ENCODE measurements at regions not wholly inside any gene's neighbourhood (a gene's known extent, or its start where the extent isn't known, plus 50 kb on each side); places are given as distances from the start of the nearest gene placed in this dataset.
"Not testable (repeated sequence)": the region's sequence is repeated elsewhere in the genome, so short reads cannot be mapped to it uniquely, and the experiment has no call there.

DNA sequence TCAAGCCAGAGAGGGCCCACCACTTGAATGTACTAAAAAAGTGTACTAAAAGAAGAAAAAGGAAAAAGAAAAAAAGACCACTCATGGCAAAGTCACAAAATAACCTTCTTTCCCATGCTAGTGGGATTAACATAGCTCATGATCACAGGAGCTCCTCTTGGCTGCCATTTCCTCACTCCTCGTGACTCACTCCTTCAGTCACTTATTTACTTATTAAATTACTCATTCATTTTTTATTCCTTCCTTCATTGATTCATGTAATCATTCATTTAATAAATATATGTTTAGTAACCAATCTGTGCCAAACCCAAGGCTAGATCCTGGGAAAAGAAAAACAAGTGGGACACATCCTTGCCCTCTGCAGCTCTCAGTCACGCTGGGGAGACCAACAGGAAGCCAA is 300.5 kb downstream of the INSIG2 start:
- DNase-seq (ENCODE audit: extremely low read depth in 1 of 11, low read depth in 9 of 11, low spot score in 4 of 11), result no peak

DNA sequence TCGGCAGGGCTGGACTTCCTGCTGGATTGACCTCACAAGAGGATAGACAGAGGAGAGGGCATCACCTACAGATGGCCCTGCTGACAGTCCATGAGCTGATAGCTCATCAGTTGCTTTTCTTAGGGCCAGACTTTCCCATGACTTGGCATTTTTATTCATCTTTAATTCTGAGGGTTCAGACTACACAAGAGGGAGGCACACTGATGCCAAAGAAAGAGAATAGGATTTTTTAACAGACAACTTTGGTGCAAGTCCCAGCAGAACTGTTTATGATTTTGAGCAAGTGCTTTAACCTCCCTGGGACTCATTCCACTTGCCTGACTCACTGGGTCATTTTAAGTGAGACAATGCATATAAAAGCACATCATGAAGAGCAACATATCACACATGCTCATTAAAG is 299.2 kb downstream of the INSIG2 start:
- DNase-seq (ENCODE audit: extremely low read depth in 1 of 11, low read depth in 9 of 11, low spot score in 4 of 11), result no peak

DNA sequence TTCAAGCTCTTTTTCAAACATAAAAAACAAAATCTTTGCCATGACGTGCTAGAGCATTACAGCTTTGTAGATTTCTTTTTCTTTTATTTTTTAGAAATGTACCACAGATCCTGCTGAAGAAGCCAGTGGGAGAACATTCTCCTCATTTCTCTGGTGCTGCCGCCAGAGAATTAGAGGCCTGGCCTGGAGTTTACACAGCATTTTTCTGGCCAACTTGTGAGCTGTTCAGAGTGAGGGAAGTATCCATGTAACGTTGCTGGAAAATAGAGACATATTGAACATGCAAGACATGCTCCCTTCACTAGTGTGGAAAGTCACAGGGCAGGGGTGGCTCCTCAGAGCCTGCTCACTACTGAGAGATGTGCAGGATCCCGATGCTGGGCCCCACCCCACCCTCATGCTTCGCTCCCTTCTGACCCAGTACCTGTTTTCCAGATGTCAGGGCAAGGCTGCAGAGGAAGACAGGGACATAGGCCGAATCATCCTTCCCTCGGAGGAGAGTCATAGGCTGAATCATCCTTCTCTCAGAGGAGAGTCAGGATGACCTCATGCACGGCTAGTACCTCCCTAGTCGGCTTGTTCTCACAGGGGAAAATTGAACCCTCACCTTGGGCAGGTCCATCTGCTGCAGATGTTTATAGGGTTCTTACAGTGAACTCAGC is 298.5 kb downstream of the INSIG2 start:
- no peak for DNase-seq (ENCODE audit: extremely low read depth in 1 of 11, low read depth in 9 of 11, low spot score in 4 of 11)

DNA sequence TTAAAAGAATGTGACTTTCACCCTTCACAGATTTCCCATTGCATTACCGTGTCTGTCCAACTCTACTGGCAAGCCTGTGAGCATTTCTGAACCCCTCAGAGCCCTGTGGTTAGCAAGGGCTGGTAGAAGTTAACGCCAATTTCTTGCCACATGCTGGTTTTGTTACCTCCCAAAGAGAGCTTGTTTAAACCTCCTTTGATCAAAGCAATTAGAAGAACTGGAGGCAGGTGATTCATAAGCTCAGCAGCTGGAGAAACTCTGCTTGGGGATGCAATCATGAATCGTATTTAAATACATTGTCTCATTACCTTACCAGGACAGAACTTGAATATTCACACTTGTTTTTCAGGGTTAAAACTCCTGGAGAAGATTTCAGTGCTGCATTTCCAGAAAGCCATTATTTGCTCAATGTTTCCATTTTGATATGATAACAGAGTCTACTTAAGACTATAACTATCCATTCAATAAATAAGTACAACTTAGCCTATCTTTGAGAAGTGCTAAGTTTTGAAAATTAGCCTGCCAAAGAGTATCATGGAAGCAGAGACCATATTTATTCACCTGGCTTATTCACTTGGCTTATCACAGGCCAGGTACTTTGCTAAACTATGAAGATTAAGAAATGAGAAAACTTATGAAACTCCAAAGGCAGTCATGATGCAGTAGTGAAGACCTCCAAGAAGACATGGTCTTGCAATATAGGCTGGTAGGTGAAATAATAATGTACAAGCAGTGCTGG is 292.8 kb downstream of the INSIG2 start:
- DNase-seq (ENCODE audit: extremely low read depth in 1 of 11, low read depth in 9 of 11, low spot score in 4 of 11), result no peak

DNA sequence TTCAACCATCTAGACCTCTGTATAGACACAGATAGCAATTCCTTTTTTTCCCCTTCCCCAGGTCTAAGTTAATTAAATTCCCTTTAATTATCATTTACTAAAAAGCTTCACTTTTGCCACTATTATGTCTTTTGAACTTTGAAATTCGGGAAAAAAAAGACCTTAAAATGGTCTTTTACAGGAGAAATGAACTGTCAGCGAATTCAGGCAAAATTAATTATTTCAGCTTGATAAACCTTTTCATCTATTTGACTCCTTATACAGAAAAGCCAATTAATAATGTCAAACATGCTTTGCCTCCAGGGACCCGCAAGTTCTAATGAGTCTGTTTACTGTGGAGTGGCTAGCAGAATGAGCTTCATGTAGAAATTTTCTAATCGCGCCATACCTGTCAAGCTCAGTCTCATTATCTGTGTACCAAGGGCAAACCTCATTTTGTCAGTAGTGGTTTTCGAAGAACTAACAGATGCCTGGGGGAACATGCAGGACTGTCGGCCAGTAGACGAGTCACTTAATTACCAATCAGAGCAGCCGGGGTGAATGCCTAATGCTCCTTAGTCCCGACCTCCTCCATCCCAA is 287.7 kb downstream of the INSIG2 start:
- DNase-seq (ENCODE audit: extremely low read depth in 1 of 11, low read depth in 9 of 11, low spot score in 4 of 11), result no peak

DNA sequence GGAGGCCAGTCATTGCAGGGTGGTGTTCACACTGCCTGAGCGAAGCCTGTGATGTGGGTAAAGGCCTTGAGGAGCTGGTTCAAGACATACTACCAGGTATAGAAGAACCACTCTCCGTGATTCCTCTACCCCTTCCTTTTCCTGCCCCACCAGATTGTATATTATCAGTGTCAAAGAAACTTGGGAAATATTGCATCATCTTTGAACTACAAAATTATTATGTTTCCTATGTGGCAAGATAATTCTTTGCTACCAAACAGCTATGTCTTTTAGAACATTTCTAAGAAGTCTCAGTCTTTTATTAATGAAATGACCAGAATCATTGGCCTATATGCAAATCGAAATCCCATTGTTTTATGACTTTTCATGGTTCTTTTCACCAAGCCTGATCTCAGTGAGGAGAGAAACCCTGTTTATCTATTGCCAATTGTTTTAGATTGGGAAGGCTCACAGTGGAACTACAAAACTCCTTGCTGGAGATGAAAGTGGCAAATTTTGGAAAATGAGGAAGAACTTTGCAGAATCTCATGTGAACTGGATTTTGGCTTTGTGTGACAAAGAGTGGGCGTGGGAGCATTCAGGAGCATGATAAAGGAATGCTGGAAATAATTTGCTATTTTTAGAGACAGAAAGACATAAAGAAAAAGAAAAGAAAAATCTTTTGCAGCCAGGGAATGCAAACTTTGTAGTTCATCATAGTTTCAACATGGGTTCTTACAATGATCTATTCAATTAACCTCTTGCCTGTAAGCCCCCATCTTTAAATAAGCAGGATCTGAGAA is 286.9 kb downstream of the INSIG2 start:
- no peak for DNase-seq (ENCODE audit: extremely low read depth in 1 of 11, low read depth in 9 of 11, low spot score in 4 of 11)

DNA sequence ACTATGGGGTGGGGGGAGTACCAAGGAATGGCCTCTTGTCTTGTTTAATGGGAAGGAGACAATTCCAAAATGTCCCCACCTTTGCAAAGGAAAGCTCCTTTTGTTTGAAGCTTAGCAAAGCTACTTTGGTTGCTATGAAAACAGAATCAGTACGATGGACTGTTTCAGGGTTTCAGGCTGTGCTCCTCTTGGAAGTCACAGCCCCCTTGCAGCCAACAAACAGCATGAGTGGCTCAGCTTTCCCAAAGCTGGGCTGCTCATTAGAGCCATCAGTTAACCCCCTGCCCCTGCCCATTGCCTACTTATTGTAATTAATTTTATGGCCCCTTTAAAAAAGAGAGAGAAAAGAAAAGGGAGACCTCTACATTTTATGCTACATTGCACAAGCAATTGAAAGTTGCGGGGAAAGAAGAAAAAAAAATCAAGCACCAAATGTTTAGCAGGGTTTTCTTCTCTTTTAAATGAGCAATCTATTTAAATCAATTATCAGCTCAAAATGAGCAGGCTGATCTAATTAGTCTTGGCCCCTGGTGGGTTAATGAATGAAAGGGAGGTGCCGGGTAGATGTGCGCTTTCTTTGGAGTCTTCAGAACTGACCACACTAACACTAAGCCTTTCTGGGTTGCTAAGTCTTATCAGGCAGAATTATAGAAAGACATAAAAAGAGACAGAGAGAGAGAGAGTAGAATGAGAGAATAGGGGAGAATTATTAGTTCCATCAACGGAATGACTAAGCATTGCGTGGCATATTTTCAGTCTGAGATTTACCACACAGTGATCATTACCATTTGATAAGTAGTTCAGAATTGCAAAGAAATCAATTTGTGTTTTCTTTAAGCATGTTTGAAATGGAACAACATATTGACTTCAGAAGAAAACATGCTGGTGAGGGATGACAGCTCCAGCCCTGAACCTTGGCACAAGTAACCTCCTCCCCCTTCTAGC is 284.9 kb downstream of the INSIG2 start:
- DNase-seq (ENCODE audit: extremely low read depth in 1 of 11, low read depth in 9 of 11, low spot score in 4 of 11), result no peak

DNA sequence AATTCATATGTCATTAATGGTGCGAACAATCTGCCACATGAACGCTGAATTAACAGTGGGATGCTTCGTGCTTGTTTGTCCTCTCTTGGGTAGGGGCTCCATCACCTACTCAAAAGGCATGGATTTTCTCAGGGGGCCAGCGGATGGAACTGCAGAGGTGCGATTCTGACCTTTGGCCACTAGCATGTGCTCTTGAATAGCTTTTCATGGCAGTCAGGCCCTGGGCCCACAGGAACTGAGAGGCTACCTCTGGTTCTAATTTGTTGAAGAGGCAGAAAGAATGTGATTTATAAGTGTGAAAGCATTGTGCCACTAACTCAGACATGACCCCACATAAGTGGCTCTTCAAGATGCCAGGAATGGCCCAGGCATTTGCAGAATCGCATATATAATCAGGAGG is 283.2 kb downstream of the INSIG2 start:
- DNase-seq (ENCODE audit: extremely low read depth in 1 of 11, low read depth in 9 of 11, low spot score in 4 of 11), result peak in 5 of 11 donors; percentile 3 to 13 (median 4)

DNA sequence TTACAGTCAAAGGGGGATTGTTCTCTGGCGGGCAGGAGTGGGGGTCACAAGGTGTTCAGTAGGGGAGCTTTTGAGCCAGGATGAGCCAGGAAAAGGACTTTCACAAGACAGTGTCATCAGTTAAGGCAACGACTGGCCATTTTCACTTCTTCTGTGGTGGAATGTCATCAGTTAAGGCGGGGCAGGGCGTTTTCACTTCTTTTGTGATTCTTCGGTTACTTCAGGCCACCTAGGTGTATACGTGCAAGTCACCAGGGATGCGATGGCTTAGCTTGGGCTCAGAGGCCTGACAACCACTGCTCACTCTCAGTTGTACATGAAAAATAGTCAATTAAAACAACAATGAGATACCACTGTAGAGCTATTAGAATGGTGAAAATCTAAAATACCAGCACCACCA is 281.2 kb downstream of the INSIG2 start:
- DNase-seq (ENCODE audit: extremely low read depth in 1 of 11, low read depth in 9 of 11, low spot score in 4 of 11), result not testable (repeated sequence)

DNA sequence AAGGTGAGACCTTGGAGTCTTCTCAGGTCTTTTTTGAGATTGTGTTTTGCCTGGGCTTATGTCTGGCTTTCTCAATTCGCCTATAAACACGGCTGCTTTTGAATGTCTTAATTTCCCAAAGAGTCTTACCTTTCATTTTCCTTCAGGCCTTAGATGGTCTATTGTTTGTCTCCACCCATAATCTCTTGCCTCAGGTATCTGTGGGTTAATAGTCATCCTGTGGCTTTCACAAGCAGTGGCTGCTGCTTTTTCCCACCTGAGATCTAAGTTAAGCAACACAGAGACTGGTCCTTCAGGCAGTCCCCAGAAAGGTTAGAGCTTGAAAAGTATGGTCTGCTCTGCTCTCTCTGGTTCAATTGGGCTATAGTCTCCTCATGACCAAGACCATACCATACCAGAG is 275.3 kb downstream of the INSIG2 start:
- DNase-seq (ENCODE audit: extremely low read depth in 1 of 11, low read depth in 9 of 11, low spot score in 4 of 11), result no peak

DNA sequence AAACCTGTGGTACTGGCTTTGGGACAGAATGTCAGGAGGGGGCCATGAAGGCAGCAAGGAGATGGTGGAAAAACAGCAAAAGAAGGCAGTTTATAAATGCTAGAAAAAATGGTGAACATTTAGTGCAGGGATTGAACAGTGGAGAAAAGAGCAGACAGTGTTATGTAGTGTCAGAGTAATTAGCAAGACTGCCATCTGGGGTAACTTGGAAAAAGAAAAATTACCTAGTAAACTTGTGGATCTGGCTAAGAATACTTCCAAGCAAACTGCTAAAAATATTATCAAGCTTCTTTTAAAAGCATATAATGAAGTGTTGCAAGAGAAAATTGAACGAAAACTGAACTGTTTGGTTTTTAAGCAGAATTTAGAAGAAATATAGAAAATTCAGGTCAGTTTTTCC is 267.8 kb downstream of the INSIG2 start:
- no peak for DNase-seq (ENCODE audit: extremely low read depth in 1 of 11, low read depth in 9 of 11, low spot score in 4 of 11)

DNA sequence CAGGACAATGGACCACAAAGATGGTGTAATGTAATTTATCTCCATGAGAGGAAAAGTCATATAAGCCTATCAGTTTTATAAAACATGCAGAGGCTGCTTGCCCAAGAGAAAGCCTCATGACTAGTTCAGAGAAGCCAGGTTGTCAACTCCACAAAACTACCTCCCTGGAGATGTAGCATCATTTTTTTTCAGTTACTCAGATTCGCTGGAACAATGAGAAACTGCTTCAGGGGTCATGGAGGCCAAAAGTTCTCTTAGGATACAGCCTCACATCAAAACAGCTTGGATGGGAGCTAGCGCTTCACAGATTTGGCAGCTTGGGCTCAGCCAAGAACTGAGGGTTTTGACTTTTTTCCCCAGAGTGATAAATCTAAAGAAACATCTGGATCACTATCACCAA is 263.5 kb downstream of the INSIG2 start:
- DNase-seq (ENCODE audit: extremely low read depth in 1 of 11, low read depth in 9 of 11, low spot score in 4 of 11), result no peak

DNA sequence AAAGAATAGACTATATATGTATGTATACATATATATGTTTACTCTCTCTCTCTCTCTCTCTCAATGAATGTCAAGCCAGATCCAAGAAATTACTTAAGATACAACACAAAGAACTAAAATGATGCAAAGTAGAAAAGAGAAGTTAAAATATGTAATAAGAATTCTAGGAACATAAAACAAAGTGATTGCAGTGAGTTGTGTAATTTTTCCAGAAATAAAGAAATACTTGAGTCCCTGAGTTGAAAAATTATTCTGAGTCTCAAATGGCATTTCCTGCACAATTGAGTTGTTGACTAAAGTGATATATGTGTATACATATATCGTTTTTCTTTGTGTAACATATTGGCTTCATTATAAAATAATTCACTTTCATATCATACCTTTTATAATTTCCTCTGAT is 262.4 kb downstream of the INSIG2 start:
- DNase-seq (ENCODE audit: extremely low read depth in 1 of 11, low read depth in 9 of 11, low spot score in 4 of 11), result no peak

DNA sequence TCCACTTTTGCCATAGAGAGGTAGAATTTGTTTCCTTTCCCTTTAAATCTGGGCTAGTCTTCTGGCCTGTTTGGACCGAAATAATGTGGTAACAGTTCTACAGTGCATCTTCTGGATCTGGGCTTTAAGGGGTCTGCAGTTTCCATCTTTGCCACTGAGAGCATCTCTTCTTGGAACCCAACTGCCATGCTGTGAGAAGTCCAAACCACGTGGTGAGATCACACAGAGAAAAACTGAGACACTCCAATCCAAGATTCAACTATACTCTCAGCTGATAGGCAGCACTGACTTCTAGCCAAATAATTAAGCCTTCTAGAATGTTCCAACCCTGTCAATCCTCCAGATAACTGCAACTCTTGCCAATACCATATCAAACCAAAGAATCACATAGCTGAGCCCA is 261.1 kb downstream of the INSIG2 start:
- no peak for DNase-seq (ENCODE audit: extremely low read depth in 1 of 11, low read depth in 9 of 11, low spot score in 4 of 11)

DNA sequence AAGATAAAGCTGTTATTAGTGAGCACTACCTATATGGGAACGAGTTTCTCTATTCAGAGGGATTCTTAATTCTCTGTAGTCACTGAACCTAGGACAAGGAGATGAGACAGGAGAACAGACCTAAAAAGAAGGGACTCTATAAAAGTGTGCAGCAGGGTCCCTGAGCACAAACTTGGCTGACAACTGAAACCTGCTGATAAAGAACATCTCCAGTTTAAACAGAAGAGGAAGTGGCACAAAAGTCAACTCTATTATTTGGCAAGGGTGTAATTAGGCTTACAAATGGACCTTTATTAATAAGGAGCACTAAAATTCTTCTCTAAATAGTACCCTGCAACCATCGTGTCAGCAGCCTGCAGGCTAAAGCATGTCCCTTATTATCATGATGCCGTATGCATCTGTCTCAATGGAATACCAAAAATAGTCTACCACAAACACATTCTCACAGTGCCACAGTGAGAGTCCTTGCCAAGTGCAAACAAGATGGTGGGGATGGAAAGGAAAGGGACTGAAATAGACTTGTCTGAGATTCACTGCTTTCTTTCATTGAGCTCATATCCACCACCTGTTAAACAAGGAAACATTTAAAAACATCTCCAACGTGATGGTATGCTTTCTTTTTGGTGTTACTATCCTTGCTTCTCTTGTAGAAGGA is 260.2 kb downstream of the INSIG2 start:
- DNase-seq (ENCODE audit: extremely low read depth in 1 of 11, low read depth in 9 of 11, low spot score in 4 of 11), result no peak

DNA sequence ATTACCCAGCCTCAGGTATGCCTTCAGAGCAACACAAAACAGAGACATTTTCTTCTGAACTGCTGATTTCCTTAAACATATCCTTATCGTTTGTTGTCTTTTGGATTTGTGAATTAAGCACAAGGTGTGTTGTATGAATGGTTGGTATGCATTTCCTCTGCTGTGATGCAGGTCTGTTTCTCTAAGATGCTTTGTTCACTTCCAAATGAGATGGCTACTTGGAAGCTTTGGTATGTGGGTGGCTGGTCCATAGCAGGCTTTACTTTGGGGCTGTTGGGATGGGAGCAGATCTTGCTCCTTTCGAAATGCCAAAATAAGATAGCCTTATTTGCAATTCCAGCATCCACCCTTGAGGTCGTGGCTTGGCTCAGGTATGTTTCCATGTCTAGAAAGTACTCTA is 257.2 kb downstream of the INSIG2 start:
- DNase-seq (ENCODE audit: extremely low read depth in 1 of 11, low read depth in 9 of 11, low spot score in 4 of 11), result no peak

DNA sequence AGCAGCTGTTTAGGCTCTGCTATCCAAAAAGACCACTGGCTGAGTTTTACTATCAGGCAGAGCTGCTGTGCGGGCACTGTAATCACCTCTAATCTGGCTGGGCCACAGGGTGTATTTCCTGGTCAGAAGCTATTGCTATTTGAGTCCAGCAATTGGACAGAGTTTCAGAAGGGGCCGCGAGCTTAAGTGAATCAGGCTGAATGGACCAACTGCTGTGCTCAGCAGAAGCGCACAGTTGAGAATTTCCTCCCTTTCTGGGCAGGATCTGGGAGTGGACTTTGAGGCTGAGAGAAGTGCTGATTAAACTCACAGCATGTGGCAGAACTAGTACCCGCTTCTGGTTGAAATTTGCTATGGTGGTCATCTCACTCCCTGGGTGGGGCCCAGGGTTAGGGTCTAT is 251.8 kb downstream of the INSIG2 start:
- no peak for DNase-seq (ENCODE audit: extremely low read depth in 1 of 11, low read depth in 9 of 11, low spot score in 4 of 11)

DNA sequence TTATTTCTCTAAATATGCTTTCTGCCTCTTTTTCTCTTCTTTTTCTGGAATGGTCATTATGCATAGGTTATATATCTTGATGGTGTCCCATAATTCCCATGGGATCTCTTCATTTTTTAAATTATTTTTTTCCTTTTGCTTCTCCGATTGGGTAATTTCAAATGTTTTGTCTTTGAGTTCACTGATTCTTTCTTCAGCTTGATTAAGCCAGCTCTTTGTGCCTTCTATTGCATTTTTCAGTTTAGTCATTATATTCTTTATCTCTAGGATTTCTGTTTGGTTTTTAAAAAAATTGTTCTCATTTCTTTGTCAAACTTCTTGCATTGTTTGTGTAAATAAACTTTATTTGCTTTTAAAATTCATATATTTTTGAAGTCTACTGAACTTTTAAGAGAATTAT is 251.1 kb downstream of the INSIG2 start:
- DNase-seq (ENCODE audit: extremely low read depth in 1 of 11, low read depth in 9 of 11, low spot score in 4 of 11), result no peak

Data from renal cortex interstitium (tissue), 11 donors.